ENCODE measurements at regions not wholly inside any gene's neighbourhood (a gene's known extent, or its start where the extent isn't known, plus 50 kb on each side); places are given as distances from the start of the nearest gene placed in this dataset.
A peak's percentile ranks its signal among the peaks of the same experiment; 100 is the strongest.

- TF ChIP-seq ZNF30 (CRISPR knock-in tag; IDR thresholded peaks at IDR 0.05) (no peak), ATF5 (CRISPR knock-in tag; IDR thresholded peaks at IDR 0.05; ENCODE audit: low read depth) (no peak), MED8 (CRISPR knock-in tag; IDR thresholded peaks at IDR 0.05; ENCODE audit: insufficient replicate concordance) (no peak), ATF2 (CRISPR knock-in tag; IDR thresholded peaks at IDR 0.05) (no peak), RAD21 (CRISPR knock-in tag; IDR thresholded peaks at IDR 0.05) (no peak), ZNF274 (CRISPR knock-in tag; IDR thresholded peaks at IDR 0.05) (no peak), ZFP1 (CRISPR knock-in tag; IDR thresholded peaks at IDR 0.05) (no peak), GFI1 (CRISPR knock-in tag; IDR thresholded peaks at IDR 0.05; ENCODE audit: borderline replicate concordance) (no peak), ZNF572 (CRISPR knock-in tag; IDR thresholded peaks at IDR 0.05) (no peak)
Observed at GRCh38 chr2:152890736-152891135, 172.3 kb downstream of the ARL6IP6 start (continued).

GRCh38 chr2:152883951-152884487 lies 165.6 kb downstream of the ARL6IP6 start:
- H2AFZ ChIP-seq (ENCODE audit: low read length), result no peak overlapping the region
- in situ Hi-C loops (cut with HindIII; ENCODE audit: extremely low pct_ligation_motif_present, low pct_unique_long_range_greater_than_20kb) (no loop called here), intact Hi-C loops (cut with micrococcal nuclease; ENCODE audit: unreplicated experiment) (no loop called here)
- DNase-seq (ENCODE audit: low spot score) (no peak), FAIRE-seq (no peak), ATAC-seq (no peak)
- no peak overlapping the region for H3K4me2 ChIP-seq (ENCODE audit: low read depth, low read length)
- H3K79me2 ChIP-seq (ENCODE audit: insufficient read depth, low read length), result no peaks in the 10 kb centered on the region
- H3K27ac ChIP-seq (ENCODE audit: extremely low read length, insufficient read depth, low read length), result no peak overlapping the region
- H3K9me3 ChIP-seq (ENCODE audit: low read length), result no peaks in the 10 kb centered on the region
- CTCF ChIA-PET (ENCODE audit: low intra/inter-chr PET ratio, low total read pairs), result no interaction called here
- no peaks in the 10 kb centered on the region for H3K27me3 ChIP-seq (ENCODE audit: control insufficient read depth in 1 of 2, insufficient read depth in 2 of 2, low read length in 2 of 2)
- BruUV-seq (replicated peaks), result no TSS peak
- no peaks in the 10 kb centered on the region for H3K36me3 ChIP-seq (replicated peaks in 1 of 2; ENCODE audit: control insufficient read depth in 1 of 2, insufficient read depth in 2 of 2, low read length in 2 of 2)
- H3K4me1 ChIP-seq (ENCODE audit: insufficient read depth, low read length), result no peaks in the 10 kb centered on the region
- WGBS (ENCODE audit: low lambda C conversion rate), result 5% methylated on average over 4 of the region's 4 CpGs
- TF ChIP-seq MAFK (conservative IDR thresholded peaks at IDR 0.05 in 1 of 2, IDR thresholded peaks at IDR 0.05 in 1 of 2; ENCODE audit: low read length in 2 of 2), result peak; percentile 93 to 95
- no peak for TF ChIP-seq SKIL (CRISPR knock-in tag; IDR thresholded peaks at IDR 0.05; ENCODE audit: borderline replicate concordance)
- peak; percentile 91 for TF ChIP-seq MAFF (IDR thresholded peaks at IDR 0.05; ENCODE audit: low read depth, low read length)
- H4K20me1 ChIP-seq (ENCODE audit: insufficient read depth, low read length), result no peaks in the 10 kb centered on the region
- H3K4me3 ChIP-seq (replicated peaks in 1 of 3; ENCODE audit: insufficient read depth in 1 of 3, low read depth in 2 of 3, low read length in 3 of 3), result no peak overlapping the region
- H3K9ac ChIP-seq (ENCODE audit: insufficient read depth, low read depth, low read length), result no peak overlapping the region
- POLR2A ChIA-PET, result no interaction called here

Data from HepG2 (cell line).